Tibial nerve (tissue), 4 donors: ENCODE measurements at regions not wholly inside any gene's neighbourhood (a gene's known extent, or its start where the extent isn't known, plus 50 kb on each side); places are given as distances from the start of the nearest gene placed in this dataset.
"Not testable (repeated sequence)": the region's sequence is repeated elsewhere in the genome, so short reads cannot be mapped to it uniquely, and the experiment has no call there.

ENCODE experiments used
- EP300 ChIP-seq, 2 donors: sonication (generic); formaldehyde crosslinking; IDR thresholded peaks; one replicate each; pipeline ENCODE4 v1.6.1; 2017; ENCODE audit warnings: antibody characterized with exemption in 2 of 2, mild to moderate bottlenecking in 1 of 2
- POLR2A ChIP-seq, 2 donors: fragments of 450-650 bp; IDR thresholded peaks; one replicate each; pipeline ENCODE4 v1.6.1; 2017; ENCODE audit warnings: antibody characterized with exemption in 2 of 2, mild to moderate bottlenecking in 2 of 2, moderate library complexity in 2 of 2
- TF ChIP-seq, protein P1 (sequence below), 5 experiments: fragments of 200-600 bp in 3 of 5; fragments of 450-650 bp in 2 of 5; sonication (generic) in 3 of 5; IDR thresholded peaks; one replicate each; pipeline ENCODE4 v1.5.1; 2016 to 2019; ENCODE audit warnings: antibody characterized with exemption in 5 of 5, mild to moderate bottlenecking in 3 of 5, moderate library complexity in 2 of 5

DNA sequence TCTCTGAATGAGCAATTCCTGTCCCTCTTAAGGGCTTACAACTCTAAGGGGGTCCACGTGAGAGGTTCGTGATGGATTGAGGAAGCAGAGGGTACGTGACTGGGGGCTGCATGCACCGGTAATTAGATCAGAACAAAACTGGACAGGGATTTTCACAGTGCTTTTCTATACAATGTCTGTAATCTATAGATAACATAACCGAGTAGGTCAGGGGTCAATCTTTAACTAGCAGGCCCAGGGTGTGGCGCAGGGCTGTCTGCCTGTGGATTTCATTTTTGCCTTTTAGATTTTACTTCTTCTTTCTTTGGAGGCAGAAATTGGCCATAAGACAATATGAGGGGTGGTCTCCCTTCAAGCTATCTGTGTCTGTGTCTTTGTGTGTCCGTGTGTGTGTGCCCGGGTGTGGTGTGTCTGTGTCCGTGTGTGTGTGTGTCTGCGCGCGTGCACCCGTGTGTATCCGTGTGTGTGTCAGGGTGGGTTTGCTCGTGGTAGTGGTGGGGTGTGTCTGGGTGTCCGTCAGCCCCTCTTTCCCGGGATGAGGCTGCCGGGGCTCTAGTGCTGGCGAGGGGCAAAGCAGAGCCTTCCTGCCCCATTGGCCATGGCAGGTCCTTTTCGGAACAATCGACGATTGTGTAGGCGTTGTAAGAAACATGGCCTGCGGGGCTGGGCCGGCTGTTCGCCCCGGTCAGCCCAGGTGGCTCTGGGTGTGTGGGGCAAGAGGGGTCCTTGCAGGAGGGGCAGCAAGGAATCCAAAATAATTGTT is 1382.0 kb upstream of the DEFB115 start:
- TF ChIP-seq, protein P1, sequence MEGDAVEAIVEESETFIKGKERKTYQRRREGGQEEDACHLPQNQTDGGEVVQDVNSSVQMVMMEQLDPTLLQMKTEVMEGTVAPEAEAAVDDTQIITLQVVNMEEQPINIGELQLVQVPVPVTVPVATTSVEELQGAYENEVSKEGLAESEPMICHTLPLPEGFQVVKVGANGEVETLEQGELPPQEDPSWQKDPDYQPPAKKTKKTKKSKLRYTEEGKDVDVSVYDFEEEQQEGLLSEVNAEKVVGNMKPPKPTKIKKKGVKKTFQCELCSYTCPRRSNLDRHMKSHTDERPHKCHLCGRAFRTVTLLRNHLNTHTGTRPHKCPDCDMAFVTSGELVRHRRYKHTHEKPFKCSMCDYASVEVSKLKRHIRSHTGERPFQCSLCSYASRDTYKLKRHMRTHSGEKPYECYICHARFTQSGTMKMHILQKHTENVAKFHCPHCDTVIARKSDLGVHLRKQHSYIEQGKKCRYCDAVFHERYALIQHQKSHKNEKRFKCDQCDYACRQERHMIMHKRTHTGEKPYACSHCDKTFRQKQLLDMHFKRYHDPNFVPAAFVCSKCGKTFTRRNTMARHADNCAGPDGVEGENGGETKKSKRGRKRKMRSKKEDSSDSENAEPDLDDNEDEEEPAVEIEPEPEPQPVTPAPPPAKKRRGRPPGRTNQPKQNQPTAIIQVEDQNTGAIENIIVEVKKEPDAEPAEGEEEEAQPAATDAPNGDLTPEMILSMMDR (IDR thresholded peaks at IDR 0.05) = not testable (repeated sequence)
- not testable (repeated sequence) for TF ChIP-seq POLR2A, EP300 (IDR thresholded peaks at IDR 0.05)
